ENCODE measurements at regions not wholly inside any gene's neighbourhood (a gene's known extent, or its start where the extent isn't known, plus 50 kb on each side); places are given as distances from the start of the nearest gene placed in this dataset.

- Histone ChIP-seq H3K9ac (ENCODE audit: low read length) (no peak overlapping the region), H4K20me1 (ENCODE audit: insufficient read depth, low read length) (no peaks in the 10 kb centered on the region), H3K4me3 (ENCODE audit: low read length) (no peak overlapping the region), H3K4me1 (ENCODE audit: low read length) (peaks cover 32% of the 10 kb centered on the region), H2AFZ (ENCODE audit: low read length) (no peak overlapping the region), H3K36me3 (replicated peaks; ENCODE audit: insufficient read depth, low read length) (no peaks in the 10 kb centered on the region), H3K4me2 (ENCODE audit: low read depth, low read length) (no peak overlapping the region), H3K27me3 (replicated peaks; ENCODE audit: insufficient read depth, low read length) (no peaks in the 10 kb centered on the region), H3K27ac (ENCODE audit: low read length) (peak overlapping the region; percentile 84; the same call in 1 of the 2 replicates), H3K9me2 (replicated peaks; ENCODE audit: insufficient read depth, low read length) (no peaks in the 10 kb centered on the region), H3K79me2 (ENCODE audit: low read length) (no peaks in the 10 kb centered on the region), H3F3A (ENCODE audit: insufficient read depth, low read length) (peaks cover 19% of the 10 kb centered on the region), H3K9me3 (replicated peaks; ENCODE audit: insufficient read depth, low read length) (no peaks in the 10 kb centered on the region)
- DNase-seq = no peak
- TF ChIP-seq EZH2 (optimal IDR thresholded peaks at IDR 0.05; ENCODE audit: low read depth, low read length) = no peak
- no peak for TF ChIP-seq EZH2phosphoT487 (IDR thresholded peaks at IDR 0.05; ENCODE audit: low read length)
- TF ChIP-seq CTCF (IDR thresholded peaks at IDR 0.05; ENCODE audit: low read length) = no peak
These were observed 211.2 kb upstream of the EDNRB start for GRCh38 chr13:78129823-78130222.

- H3K36me3 ChIP-seq (replicated peaks; ENCODE audit: insufficient read depth, low read length) = no peaks in the 10 kb centered on the region
- H3K9ac ChIP-seq (ENCODE audit: low read length) = no peak overlapping the region
- H3K79me2 ChIP-seq (ENCODE audit: low read length) = no peaks in the 10 kb centered on the region
- H3K27ac ChIP-seq (ENCODE audit: low read length) = no peak overlapping the region
- no peak overlapping the region for H2AFZ ChIP-seq (ENCODE audit: low read length)
- no peak for DNase-seq
- H3K9me3 ChIP-seq (replicated peaks; ENCODE audit: insufficient read depth, low read length) = no peaks in the 10 kb centered on the region
- H3F3A ChIP-seq (ENCODE audit: insufficient read depth, low read length) = peaks cover 19% of the 10 kb centered on the region
- H3K27me3 ChIP-seq (replicated peaks; ENCODE audit: insufficient read depth, low read length) = no peaks in the 10 kb centered on the region
- H4K20me1 ChIP-seq (ENCODE audit: insufficient read depth, low read length) = no peaks in the 10 kb centered on the region
- no peaks in the 10 kb centered on the region for H3K9me2 ChIP-seq (replicated peaks; ENCODE audit: insufficient read depth, low read length)
- H3K4me1 ChIP-seq (ENCODE audit: low read length) = peaks cover 32% of the 10 kb centered on the region
- TF ChIP-seq EZH2phosphoT487 (IDR thresholded peaks at IDR 0.05; ENCODE audit: low read length) = no peak
- no peak for TF ChIP-seq EZH2 (optimal IDR thresholded peaks at IDR 0.05; ENCODE audit: low read depth, low read length)
- no peak for TF ChIP-seq CTCF (IDR thresholded peaks at IDR 0.05; ENCODE audit: low read length)
- no peak overlapping the region for H3K4me3 ChIP-seq (ENCODE audit: low read length)
- no peak overlapping the region for H3K4me2 ChIP-seq (ENCODE audit: low read depth, low read length)
These were observed 210.7 kb upstream of the EDNRB start for GRCh38 chr13:78129359-78129758.

- H3K36me3 ChIP-seq (replicated peaks; ENCODE audit: insufficient read depth, low read length) = no peaks in the 10 kb centered on the region
- H3K9ac ChIP-seq (ENCODE audit: low read length) = no peak overlapping the region
- peak overlapping the region; percentile 8; the same call in 1 of the 2 replicates for H3K4me2 ChIP-seq (ENCODE audit: low read depth, low read length)
- DNase-seq = peak; percentile 73
- H3K4me3 ChIP-seq (ENCODE audit: low read length) = no peak overlapping the region
- H3K9me3 ChIP-seq (replicated peaks; ENCODE audit: insufficient read depth, low read length) = no peaks in the 10 kb centered on the region
- peaks cover 25% of the 10 kb centered on the region for H3F3A ChIP-seq (ENCODE audit: insufficient read depth, low read length)
- peaks cover 40% of the 10 kb centered on the region for H3K4me1 ChIP-seq (ENCODE audit: low read length)
- TF ChIP-seq EZH2 (optimal IDR thresholded peaks at IDR 0.05; ENCODE audit: low read depth, low read length) (no peak), CTCF (IDR thresholded peaks at IDR 0.05; ENCODE audit: low read length) (peak; percentile 74)
- H3K27me3 ChIP-seq (replicated peaks; ENCODE audit: insufficient read depth, low read length) = no peaks in the 10 kb centered on the region
- H3K27ac ChIP-seq (ENCODE audit: low read length) = no peak overlapping the region
- H4K20me1 ChIP-seq (ENCODE audit: insufficient read depth, low read length) = no peaks in the 10 kb centered on the region
- no peaks in the 10 kb centered on the region for H3K79me2 ChIP-seq (ENCODE audit: low read length)
- H2AFZ ChIP-seq (ENCODE audit: low read length) = peak overlapping the region; percentile 11; the same call in 1 of the 2 replicates
- no peaks in the 10 kb centered on the region for H3K9me2 ChIP-seq (replicated peaks; ENCODE audit: insufficient read depth, low read length)
These were observed 203.1 kb upstream of the EDNRB start for GRCh38 chr13:78121459-78122348.

All from MM.1S (cell line).